ENCODE measurements at regions not wholly inside any gene's neighbourhood (a gene's known extent, or its start where the extent isn't known, plus 50 kb on each side); places are given as distances from the start of the nearest gene placed in this dataset.
A peak's percentile ranks its signal among the peaks of the same experiment; 100 is the strongest.

- Mint-ChIP-seq H3K27ac (no peak overlapping the region), H3K4me3 (no peak overlapping the region), H3K4me1 (no peaks in the 10 kb centered on the region), H3K27me3 (ENCODE audit: low read depth) (no peaks in the 10 kb centered on the region), H3K36me3 (ENCODE audit: low read depth) (no peaks in the 10 kb centered on the region), H3K9me3 (peaks cover 11% of the 10 kb centered on the region)
- TF ChIP-seq CTCF (IDR thresholded peaks at IDR 0.05; ENCODE audit: unreplicated experiment in 3 of 3), result no peak
Observed at GRCh38 chr2:194205568-194206227, 1451.3 kb upstream of the SLC39A10 start.

- peaks cover 11% of the 10 kb centered on the region for H3K9me3 Mint-ChIP-seq
- H3K36me3 Mint-ChIP-seq (ENCODE audit: low read depth), result no peaks in the 10 kb centered on the region
- no peaks in the 10 kb centered on the region for H3K27me3 Mint-ChIP-seq (ENCODE audit: low read depth)
- TF ChIP-seq CTCF (IDR thresholded peaks at IDR 0.05; ENCODE audit: unreplicated experiment in 3 of 3), result no peak
- no peak overlapping the region for H3K4me3 Mint-ChIP-seq
- H3K4me1 Mint-ChIP-seq, result no peaks in the 10 kb centered on the region
- no peak overlapping the region for H3K27ac Mint-ChIP-seq
Observed at GRCh38 chr2:194203898-194204297, 1453.1 kb upstream of the SLC39A10 start.

- no peak for TF ChIP-seq CTCF (IDR thresholded peaks at IDR 0.05; ENCODE audit: unreplicated experiment in 3 of 3)
- Mint-ChIP-seq H3K4me1 (no peaks in the 10 kb centered on the region), H3K27ac (no peak overlapping the region), H3K36me3 (ENCODE audit: low read depth) (no peaks in the 10 kb centered on the region), H3K27me3 (ENCODE audit: low read depth) (no peaks in the 10 kb centered on the region), H3K9me3 (peaks cover 7% of the 10 kb centered on the region), H3K4me3 (no peak overlapping the region)
Observed at GRCh38 chr2:194182888-194183287, 1474.1 kb upstream of the SLC39A10 start.

- Mint-ChIP-seq H3K36me3 (ENCODE audit: low read depth) (no peaks in the 10 kb centered on the region), H3K27ac (no peak overlapping the region), H3K27me3 (ENCODE audit: low read depth) (no peaks in the 10 kb centered on the region), H3K4me3 (no peak overlapping the region), H3K4me1 (peaks cover 6% of the 10 kb centered on the region), H3K9me3 (peaks cover 12% of the 10 kb centered on the region)
- TF ChIP-seq CTCF (IDR thresholded peaks at IDR 0.05; ENCODE audit: unreplicated experiment in 3 of 3), result no peak
Observed at GRCh38 chr2:194176134-194176533, 1480.9 kb upstream of the SLC39A10 start.

- Mint-ChIP-seq H3K9me3 (no peaks in the 10 kb centered on the region), H3K4me1 (no peaks in the 10 kb centered on the region), H3K27me3 (ENCODE audit: low read depth) (no peaks in the 10 kb centered on the region), H3K27ac (no peak overlapping the region), H3K4me3 (no peak overlapping the region), H3K36me3 (ENCODE audit: low read depth) (no peaks in the 10 kb centered on the region)
- peak; percentile 57 to 61 (median 57) for TF ChIP-seq CTCF (IDR thresholded peaks at IDR 0.05; ENCODE audit: unreplicated experiment in 3 of 3)
Observed at GRCh38 chr2:194166818-194167217, 1490.2 kb upstream of the SLC39A10 start.

- no peak overlapping the region for H3K27ac Mint-ChIP-seq
- H3K27me3 Mint-ChIP-seq (ENCODE audit: low read depth), result no peaks in the 10 kb centered on the region
- H3K9me3 Mint-ChIP-seq, result peaks cover 23% of the 10 kb centered on the region
- no peak for TF ChIP-seq CTCF (IDR thresholded peaks at IDR 0.05; ENCODE audit: unreplicated experiment in 3 of 3)
- no peaks in the 10 kb centered on the region for H3K4me1 Mint-ChIP-seq
- H3K36me3 Mint-ChIP-seq (ENCODE audit: low read depth), result no peaks in the 10 kb centered on the region
- no peak overlapping the region for H3K4me3 Mint-ChIP-seq
Observed at GRCh38 chr2:194155431-194155830, 1501.6 kb upstream of the SLC39A10 start.
